Calu3 (cell line): ENCODE measurements at regions not wholly inside any gene's neighbourhood (a gene's known extent, or its start where the extent isn't known, plus 50 kb on each side); places are given as distances from the start of the nearest gene placed in this dataset.

Source experiments
- BruUV-seq: library from RNA; stranded (reverse); fragments of 400-500 nt; replicated peaks from 2 replicates; lab custom pipeline; 2021; lab: Mats Ljungman, UMichigan
- CTCF ChIA-PET: fragments of 300-600 bp; sonication (Branson Sonifier 250); formaldehyde crosslinking; loops from one replicate; lab custom pipeline; 2022; ENCODE audit warnings: antibody characterized with exemption; lab: Charles Lee
- DNase-seq: peaks from one replicate; pipeline ENCODE4 v3.0.0; 2022
- H3K27ac Mint-ChIP-seq: one replicate; pipeline ENCODE4 v1.8.0; 2022; ENCODE audit warnings: mixed read lengths; ENCODE audit not compliant: unreplicated experiment
- H3K27me3 Mint-ChIP-seq: one replicate; pipeline ENCODE4 v1.8.0; 2022; ENCODE audit warnings: mixed read lengths; ENCODE audit not compliant: unreplicated experiment
- H3K36me3 Mint-ChIP-seq: one replicate; pipeline ENCODE4 v1.8.0; 2022; ENCODE audit warnings: mild to moderate bottlenecking, moderate library complexity, mixed read lengths; ENCODE audit not compliant: insufficient read depth, unreplicated experiment
- H3K4me1 Mint-ChIP-seq: one replicate; pipeline ENCODE4 v1.8.0; 2022; ENCODE audit warnings: mild to moderate bottlenecking, low read depth, mixed read lengths; ENCODE audit not compliant: unreplicated experiment
- H3K4me3 Mint-ChIP-seq: one replicate; pipeline ENCODE4 v1.8.0; 2022; ENCODE audit warnings: mild to moderate bottlenecking, low read depth, moderate library complexity, mixed read lengths; ENCODE audit not compliant: unreplicated experiment
- H3K9me3 Mint-ChIP-seq: one replicate; pipeline ENCODE4 v1.8.0; 2022; ENCODE audit warnings: low read depth, mixed read lengths; ENCODE audit not compliant: unreplicated experiment
- CTCF ChIP-seq: fragments of 200-600 bp; IDR thresholded peaks from one replicate; pipeline ENCODE4 v1.8.0; 2022; ENCODE audit warnings: antibody characterized with exemption; ENCODE audit not compliant: unreplicated experiment
- intact Hi-C: fragments of 100-400 bp; cut with micrococcal nuclease; formaldehyde crosslinking; loops from one replicate; pipeline ENCODE4 v1.10.0; 2022; ENCODE audit not compliant: unreplicated experiment

- intact Hi-C loops, result no loop called here
- TF ChIP-seq CTCF, result no peak
- CTCF ChIA-PET, result no interaction called here
- DNase-seq, result no peak
- Mint-ChIP-seq H3K4me1 (no peaks in the 10 kb centered on the region), H3K36me3 (no peaks in the 10 kb centered on the region), H3K9me3 (no peaks in the 10 kb centered on the region), H3K4me3 (no peak overlapping the region), H3K27me3 (peaks cover 17% of the 10 kb centered on the region), H3K27ac (no peak overlapping the region)
- no TSS peak for BruUV-seq
These were observed 133.3 kb upstream of the SPTLC3 start for GRCh38 chr20:12875510-12875909.

GRCh38 chr20:12882832-12883506, 125.8 kb upstream of the SPTLC3 start:
- H3K4me3 Mint-ChIP-seq, result no peak overlapping the region
- TF ChIP-seq CTCF, result no peak
- intact Hi-C loops, result no loop called here
- no TSS peak for BruUV-seq
- no peaks in the 10 kb centered on the region for H3K27me3 Mint-ChIP-seq
- CTCF ChIA-PET, result no interaction called here
- H3K27ac Mint-ChIP-seq, result no peak overlapping the region
- no peaks in the 10 kb centered on the region for H3K36me3 Mint-ChIP-seq
- no peaks in the 10 kb centered on the region for H3K9me3 Mint-ChIP-seq
- no peak for DNase-seq
- no peaks in the 10 kb centered on the region for H3K4me1 Mint-ChIP-seq

GRCh38 chr20:12883507-12883885, 125.3 kb upstream of the SPTLC3 start:
- CTCF ChIA-PET, result no interaction called here
- H3K4me3 Mint-ChIP-seq, result no peak overlapping the region
- no peak overlapping the region for H3K27ac Mint-ChIP-seq
- no TSS peak for BruUV-seq
- no peaks in the 10 kb centered on the region for H3K27me3 Mint-ChIP-seq
- no peaks in the 10 kb centered on the region for H3K9me3 Mint-ChIP-seq
- TF ChIP-seq CTCF, result no peak
- no peak for DNase-seq
- no peaks in the 10 kb centered on the region for H3K36me3 Mint-ChIP-seq
- intact Hi-C loops, result no loop called here
- no peaks in the 10 kb centered on the region for H3K4me1 Mint-ChIP-seq

GRCh38 chr20:12886618-12887363, 122.0 kb upstream of the SPTLC3 start:
- H3K27ac Mint-ChIP-seq, result no peak overlapping the region
- no peaks in the 10 kb centered on the region for H3K9me3 Mint-ChIP-seq
- H3K4me3 Mint-ChIP-seq, result no peak overlapping the region
- TF ChIP-seq CTCF, result no peak
- DNase-seq, result no peak
- no TSS peak for BruUV-seq
- intact Hi-C loops, result no loop called here
- peaks cover 13% of the 10 kb centered on the region for H3K27me3 Mint-ChIP-seq
- H3K4me1 Mint-ChIP-seq, result no peaks in the 10 kb centered on the region
- no peaks in the 10 kb centered on the region for H3K36me3 Mint-ChIP-seq
- CTCF ChIA-PET, result no interaction called here
